Embryonic facial prominence (tissue), 1 donor: ENCODE measurements at regions not wholly inside any gene's neighbourhood (a gene's known extent, or its start where the extent isn't known, plus 50 kb on each side); places are given as distances from the start of the nearest gene placed in this dataset.
"Not testable (repeated sequence)": the region's sequence is repeated elsewhere in the genome, so short reads cannot be mapped to it uniquely, and the experiment has no call there.

ENCODE experiments used
- DNase-seq: peaks from one replicate; pipeline ENCODE4 v3.0.0-alpha.2; 2016; ENCODE audit errors: extremely low spot score

DNA sequence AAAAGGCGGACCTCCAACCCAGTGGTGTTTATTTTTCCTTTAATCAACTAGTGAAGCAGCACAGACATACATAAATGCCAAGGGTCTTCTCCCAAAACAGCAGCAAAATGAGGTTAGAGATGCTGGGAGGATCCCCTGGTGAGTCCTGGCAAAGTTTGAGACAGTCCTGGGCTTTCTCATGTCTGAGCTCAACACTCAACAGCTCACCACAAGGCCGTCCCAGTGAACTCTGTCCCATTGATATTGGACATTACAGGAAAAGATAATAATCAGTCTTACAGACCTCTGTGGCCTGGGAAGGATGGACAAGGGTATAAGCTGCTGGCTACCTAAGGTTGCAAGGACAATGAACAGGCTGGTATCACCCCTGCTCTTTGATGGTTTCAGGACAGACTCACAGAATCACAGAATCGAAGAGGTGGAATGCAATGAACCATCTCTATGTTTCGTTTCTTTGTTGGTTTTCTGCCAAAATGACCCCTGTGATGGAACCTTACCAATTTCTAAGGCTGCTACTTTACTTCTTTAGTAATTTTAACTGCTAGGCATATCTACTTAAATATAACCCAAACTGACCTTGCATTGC lies 551.8 kb downstream of the RAB28 start:
- no peak for DNase-seq

DNA sequence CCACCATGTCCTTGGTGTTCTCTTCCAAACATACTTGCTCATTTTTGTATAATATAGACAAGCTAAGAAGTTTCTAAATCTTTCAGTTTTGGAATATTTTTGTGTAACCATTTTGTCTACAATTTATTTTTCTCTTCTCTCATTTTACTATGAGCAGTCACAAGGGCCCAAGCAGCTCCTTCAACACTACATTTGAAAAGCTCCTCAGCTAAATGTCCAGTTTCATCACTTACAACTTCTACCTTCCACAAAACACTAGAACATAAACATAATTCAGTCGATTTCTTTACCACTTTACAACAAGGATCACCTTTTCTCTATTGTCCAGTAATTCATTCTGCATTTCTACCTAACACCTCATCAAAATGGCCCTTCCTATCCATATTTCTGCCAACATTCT lies 554.4 kb downstream of the RAB28 start:
- DNase-seq = no peak

DNA sequence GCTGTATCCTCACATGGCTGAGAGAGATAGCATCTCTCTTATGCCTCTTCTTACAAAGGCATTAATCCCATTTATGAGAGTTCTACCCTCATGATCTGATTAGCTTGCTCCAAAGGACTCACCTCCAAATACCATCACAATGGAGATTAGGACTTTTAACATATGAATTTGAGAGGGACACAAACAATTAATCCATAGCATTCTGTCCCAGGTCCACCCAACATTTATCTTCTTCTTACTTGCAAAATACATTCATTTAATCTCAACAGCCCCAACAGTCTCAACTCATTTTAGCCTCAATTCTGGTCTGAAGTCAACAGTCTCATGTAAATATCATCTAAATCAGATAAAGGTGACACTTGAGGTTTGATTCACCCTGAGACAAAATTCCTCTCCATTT lies 555.4 kb downstream of the RAB28 start:
- no peak for DNase-seq

DNA sequence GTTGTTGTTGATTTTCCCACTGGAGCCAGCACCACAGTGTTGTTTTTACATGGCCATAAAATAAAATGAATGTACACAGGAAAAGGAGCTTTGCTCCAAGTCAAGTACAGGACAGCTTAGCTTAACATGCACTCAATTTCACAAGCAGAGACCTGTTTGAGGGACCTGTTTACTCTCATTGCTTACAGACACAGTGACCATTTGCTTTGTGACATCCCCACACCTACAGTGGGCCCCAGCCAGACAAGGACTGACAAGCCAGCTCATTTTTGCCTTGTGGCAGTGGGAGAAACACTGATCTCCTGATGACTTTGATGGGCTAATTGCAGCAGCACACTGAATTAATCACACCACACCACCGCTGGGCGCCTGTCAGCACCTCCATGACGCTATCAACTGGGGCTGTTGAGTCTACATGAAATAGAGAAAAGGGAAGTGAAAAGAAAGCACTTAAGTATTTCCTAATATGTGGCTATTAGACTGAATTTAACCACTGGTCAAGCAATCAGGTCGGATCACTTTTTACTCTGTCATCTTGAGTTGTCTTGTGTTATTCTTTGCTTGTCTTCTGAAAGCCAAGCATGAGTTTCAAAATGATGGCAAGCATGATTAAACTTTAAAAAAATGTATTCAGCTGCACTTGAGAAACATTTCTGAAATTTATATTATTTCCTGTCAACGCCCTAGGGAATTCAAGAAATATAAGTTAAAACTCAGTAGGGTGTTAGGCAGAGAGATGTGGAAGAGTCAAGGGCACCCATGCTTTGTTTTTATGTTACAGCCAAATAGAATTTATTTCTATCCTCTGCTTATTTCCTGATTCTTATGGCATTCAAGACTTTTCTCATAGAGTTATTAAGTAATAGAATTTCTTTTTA lies 557.7 kb downstream of the RAB28 start:
- no peak for DNase-seq

DNA sequence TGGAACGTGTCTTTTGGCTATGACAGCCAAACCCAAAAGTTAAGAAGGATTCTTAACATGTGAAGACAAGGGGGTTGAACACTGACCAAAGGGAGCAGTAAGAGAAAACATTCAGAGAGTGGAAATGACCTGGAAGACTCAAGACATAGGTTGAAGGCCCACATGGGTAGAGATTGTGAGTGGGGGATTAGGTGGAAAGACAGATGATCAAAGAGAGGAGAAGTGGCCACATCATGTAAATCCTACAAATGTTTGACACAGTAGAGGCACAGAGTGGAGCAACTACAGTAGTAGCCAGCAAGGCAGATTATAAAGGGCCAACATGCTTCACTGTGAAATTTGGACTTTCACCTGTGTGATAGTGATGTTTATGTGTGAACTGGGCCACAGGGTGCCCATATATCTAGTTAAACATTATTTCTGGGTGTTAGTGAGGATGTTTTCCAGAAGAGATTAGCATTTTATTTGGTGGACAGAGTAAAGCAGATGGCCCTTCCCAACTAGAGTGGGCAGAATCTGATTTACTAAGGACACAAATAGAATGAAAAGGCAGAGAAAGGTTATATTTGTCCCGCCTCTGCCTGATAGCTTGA lies 559.3 kb downstream of the RAB28 start:
- DNase-seq = no peak

DNA sequence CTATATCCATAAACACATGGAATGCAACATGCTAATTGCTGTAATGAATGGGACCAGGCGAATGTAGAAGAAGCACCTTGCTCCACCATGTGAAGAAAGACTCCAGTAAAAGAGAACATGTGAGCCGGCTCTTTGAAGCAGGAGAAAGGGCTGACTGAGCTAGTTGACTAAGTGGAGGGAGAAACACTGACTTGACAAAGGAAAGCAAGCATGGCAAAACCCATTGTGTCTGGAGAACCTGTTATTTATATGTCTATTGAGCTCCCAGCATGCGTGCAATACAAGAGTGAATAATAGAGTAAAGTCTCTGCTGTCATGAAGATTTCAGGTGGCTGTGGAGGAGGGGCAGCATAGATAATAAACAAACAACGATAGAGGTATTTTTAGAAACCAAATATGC lies 559.9 kb downstream of the RAB28 start:
- no peak for DNase-seq

DNA sequence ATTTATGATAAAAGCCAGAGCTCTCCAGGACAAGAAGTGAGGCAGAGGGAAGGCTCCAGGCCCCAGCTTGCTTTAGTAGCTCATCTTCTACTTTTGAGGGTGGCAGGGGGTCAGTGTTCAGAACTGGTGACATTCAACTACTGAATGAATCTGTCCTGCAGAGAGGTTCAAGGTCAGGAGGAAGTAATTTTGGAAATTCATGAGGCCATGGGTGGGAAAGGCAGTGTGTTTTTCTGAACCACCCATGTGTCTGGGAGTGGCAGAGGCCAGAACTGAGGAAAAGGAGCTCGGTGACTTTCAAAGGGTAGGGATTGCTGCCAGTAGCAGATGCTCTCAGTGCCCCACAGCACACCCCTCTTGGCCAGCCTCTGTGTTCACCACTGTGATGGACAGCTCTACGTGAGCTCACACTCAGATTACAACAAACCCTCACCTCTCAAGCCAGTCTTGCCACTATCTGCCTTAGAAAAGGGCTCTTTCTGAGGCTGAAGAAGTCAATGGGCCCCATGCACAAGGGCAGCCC lies 571.2 kb downstream of the RAB28 start:
- DNase-seq = no peak

DNA sequence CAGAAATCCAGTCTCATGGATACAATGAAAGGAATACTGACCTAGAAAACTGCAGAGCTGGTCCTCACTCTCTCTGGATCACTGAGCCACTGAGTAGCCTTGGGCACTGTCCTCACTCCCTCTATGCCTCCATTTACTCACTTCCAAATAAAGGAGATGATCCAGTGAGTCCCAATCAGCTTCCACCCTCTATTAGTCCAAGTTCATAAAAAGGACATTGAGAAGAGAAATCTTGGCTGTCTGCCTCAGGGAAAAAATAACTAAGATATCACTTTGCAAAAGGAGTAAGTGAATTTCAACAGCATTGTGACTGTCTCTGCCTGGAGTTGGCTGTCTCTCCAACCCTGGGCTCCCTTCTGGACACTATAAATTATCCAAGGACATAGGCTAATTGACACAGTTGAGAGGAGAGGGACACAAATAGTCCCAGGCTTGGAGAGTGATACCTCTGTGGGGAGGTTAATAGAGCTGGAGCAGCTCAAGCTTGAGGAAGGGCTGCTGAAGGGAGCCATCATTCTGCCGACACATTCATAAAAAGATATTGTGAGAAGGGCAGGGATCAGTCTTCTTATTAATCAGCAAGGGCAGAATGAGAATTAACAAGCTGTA lies 572.3 kb downstream of the RAB28 start:
- no peak for DNase-seq

DNA sequence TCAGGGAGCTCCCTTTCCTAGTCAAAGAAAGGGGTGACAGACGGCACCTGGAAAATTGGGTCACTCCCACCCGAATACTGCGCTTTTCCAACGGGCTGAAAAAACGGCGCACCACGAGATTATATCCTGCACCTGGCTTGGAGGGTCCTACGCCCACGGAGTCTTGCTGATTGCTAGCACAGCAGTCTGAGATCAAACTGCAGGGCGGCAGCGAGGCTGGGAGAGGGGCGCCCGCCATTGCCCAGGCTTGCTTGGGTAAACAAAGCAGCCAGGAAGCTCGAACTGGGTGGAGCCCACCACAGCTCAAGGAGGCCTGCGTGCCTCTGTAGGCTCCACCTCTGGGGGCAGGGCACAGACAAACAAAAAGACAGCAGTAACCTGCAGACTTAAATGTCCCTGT lies 580.5 kb downstream of the RAB28 start:
- DNase-seq = not testable (repeated sequence)

DNA sequence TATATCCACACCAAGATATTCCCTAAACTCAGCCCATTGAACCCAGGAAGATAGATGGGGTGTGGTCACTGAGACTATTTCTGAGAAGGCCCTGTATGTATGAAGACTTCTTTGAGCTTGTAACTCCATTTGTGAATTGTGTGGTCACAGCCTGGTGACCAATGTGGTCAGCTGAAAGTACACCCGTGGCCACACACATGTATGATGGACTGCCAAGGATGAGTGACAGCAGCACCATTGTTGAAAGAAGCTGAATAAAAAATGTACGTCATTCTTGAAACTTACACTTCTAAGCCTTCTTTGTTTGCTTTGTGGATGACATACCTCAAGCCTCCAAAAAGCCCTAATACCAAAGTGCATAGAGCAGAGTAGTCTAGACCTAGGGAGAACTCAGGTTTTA lies 581.4 kb downstream of the RAB28 start:
- DNase-seq = no peak

DNA sequence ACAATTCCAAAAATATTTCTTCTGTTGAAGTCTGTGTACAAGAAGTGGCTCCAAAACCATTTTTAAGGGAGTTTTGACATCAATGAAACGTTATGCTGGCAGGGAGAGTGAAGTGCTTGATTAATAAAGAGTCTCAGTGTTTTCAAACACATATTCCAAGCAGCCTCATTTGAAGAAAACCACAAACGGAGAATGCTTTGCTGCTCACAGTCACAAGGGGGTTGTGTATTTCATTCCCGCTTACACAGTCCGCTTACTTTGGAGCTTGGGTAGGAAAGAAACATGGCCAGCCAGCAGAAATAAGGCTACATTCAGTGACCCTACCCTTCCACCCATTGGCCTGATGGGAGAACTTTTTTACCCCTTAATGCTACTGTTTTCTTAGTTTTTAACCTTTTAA lies 586.2 kb downstream of the RAB28 start:
- DNase-seq = no peak

DNA sequence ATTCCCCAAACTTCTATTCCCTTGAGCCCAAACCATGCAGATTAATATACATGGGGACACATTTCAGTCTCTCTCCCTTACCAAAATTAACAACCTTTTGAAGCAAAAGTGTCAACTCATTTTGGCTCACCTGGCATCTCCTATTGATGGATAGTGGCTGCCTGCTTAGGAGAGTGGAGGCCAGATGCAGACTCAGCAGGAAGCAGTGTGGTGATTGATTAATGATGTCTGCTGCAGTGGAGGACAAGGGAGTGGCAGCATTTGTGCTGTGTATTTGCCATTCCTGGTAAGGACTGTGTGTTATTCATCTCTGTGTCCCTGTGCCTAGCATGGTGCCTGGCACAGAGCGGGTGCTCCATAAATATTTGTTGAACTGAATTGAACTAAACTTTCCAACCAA lies 590.1 kb downstream of the RAB28 start:
- DNase-seq = no peak

DNA sequence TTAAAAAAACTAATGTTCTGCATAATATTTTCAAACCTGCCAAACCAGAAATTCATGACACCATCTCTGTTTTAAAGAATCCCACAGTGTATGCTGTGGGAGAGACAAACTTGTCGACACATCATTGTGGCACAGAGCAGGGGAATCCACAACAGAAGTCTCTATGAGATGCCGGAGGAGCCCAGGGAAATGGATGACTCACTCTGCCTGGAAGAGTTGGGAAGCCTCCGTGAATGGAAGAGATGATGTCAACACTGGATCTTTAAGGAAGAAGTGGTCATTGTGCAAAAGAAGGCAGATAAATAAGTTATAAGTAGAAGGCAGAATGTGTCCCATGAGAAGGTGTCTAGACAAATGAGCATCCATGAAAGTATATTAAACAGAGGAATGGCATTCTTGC lies 595.1 kb downstream of the RAB28 start:
- DNase-seq = no peak

DNA sequence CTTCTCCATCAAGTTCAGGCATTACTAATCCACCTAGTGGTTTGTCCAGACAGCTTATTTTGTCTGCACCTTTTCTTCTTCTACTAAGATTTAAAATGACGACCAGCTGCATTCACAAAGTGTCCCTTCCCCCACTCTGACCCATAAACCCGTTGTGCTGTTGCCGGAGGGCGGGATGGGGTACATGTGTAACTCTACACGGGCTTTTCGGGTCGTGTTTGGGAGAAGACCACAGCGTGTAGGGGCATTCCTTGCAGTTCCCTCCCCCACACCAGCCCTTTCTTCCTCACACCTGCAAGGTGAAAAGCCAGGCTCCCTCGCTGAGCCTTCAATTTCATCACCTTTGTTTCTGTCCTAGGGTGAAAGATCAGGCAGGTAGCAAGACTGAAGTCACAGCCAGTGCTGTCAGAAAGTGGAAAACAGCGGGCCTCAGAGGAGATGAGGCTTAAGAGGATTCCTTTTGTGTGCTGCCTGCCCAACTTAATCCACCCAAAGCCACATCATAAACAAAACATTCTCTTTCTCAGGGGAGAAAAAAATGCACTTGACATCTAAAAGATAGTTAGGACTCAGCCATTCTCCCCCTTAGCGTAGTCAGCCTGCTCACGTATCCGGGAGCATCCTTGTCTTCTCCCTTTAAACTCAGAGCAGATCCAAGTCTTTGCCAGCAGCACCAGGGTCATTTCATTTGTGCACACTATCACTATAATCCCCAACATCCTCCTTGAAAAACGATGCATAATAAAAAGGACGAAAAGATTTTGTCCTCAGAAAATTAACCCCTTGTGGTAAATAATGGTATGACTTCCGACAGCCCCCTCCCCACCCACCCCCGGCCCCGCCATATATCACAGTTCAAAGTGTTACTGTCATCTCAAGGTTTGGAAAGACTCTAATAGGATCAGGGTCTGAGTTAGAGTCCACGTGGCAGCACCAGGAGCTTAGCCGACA lies 599.0 kb downstream of the RAB28 start:
- DNase-seq = no peak

DNA sequence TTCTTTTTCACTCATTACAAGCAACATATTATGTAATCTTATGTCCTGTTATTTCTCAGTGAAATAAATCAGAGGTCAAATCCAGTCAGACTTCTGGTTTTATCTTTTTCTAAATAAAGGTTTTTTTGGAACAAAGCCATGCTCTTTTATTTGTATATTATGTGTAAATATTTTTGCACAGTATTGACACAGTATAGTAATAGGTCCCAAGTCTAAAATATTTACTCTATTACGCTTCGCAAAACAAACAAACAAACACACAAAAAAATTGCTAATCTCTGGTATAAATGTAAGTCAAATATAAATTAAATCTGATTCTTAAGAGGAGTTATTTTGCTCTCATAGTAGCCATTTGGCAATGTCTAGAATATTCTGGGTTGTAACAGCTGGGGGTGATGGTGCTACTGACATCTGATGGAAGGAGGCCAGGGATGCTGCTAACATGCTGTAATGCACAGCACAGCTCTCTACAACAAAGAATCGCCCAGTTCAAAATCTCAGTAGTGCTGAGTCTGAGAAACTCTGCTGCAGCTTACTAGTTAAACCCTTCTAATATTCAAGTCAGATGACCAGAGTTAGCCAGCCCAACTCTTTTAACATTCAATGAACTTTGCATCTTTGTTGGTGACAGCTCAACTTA lies 602.1 kb downstream of the RAB28 start:
- no peak for DNase-seq

DNA sequence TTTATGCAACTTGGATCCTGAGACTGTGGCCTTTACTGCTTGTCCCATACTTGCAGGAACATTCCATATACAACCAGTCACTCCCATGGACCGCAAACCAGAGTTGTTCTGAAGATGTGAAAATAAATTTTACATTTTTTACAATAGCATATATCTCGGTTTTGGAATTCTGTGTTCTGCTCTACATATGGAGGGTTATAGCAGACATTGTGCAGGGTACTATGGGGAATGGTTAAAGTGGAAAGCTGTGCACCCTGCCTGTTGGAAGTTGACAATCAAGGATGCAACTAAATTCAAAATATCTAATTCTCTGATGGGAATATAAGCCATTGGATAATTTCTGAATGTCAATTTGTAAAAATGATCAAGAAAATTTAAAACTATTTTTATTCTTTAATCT lies 603.3 kb downstream of the RAB28 start:
- no peak for DNase-seq

DNA sequence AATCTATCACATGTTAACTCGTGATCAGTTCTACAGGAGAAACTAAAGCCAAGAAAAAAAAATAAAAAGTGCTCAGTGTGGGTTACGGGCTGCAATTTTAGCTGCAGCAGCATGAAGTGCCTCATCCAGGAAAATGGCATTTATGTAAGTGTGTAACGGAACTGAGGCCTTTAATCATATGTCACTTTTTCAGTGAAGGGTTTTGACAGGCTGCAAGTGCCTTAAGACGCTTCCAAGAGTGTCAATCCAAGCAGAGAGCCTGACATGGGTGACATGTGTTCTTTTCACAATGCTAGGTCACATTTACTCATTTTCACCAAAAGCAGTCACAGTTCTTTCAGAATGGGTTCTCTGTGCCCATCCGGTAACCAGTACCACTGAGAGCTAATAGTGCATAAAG lies 604.6 kb downstream of the RAB28 start:
- no peak for DNase-seq

DNA sequence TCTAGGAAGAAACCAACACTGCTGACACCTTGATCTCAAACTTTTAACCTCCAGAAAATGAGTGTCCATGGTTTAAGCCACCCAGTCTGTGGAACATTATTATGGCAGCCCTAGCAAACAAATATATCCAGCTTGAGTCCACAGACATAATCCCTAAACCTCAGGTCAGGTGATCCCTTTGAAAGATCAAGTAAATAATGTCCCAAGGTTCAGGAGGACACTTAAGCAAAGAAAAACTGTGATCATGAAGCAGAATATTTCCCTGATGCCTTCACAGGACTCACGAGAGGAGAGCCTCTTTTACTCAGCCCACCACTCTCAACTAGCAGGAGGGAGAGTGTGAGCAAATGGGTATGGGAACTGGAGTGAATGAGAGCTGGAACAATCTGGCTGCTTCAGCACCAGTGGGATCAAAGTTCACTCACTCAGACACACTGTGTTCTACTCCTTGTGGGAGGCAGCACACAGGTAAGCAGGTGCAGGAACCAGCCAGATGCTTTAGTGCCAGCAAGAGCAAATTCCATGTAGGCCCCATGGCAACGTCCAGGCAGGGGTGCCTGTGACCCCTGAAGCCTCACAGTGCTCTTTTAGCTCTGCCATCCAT lies 608.4 kb downstream of the RAB28 start:
- no peak for DNase-seq

DNA sequence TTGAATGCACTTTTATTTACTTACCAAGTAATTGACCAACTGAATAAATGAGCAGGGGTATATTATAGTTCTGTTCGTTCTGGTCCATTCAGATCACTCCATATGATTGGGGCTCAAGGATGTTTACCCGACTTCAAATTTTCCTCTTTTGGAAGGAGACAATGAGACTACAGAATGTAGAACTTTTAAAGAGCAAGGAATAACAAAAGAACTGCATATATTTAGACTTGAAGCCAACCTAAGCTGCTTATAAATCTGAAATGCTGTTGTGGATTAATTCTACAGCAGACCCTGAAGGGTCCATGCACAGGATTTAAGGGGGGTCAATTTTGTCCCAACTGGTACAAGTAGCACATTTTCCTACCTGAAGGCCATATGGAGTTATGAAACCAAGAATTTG lies 610.8 kb downstream of the RAB28 start:
- no peak for DNase-seq

DNA sequence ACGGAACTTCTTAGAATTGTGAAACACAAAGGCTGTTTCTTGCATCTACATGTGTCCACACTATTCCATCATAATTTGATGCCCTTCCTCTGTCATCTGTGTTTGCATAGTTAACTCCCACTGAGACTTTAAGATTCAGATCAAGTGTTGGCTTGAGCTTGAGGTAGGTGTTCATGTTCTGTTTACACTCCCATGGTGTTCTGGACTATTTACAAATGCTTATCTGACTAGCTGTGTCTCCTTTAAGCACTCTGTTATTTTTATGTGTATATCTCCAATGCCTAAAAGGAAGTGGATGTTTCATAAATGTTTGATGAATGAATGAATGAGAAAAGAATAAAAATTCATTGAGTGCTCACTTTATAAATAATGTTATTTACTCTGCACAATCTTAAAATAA lies 622.7 kb downstream of the RAB28 start:
- DNase-seq = no peak
